ENCODE measurements at regions not wholly inside any gene's neighbourhood (a gene's known extent, or its start where the extent isn't known, plus 50 kb on each side); places are given as distances from the start of the nearest gene placed in this dataset.

- H3K36me3 ChIP-seq (ENCODE audit: control insufficient read depth, insufficient read depth, low read length) = no peaks in the 10 kb centered on the region
- Mint-ChIP-seq H3K4me3 (no peak overlapping the region), H3K4me1 (peaks cover 16% of the 10 kb centered on the region), H3K27me3 (ENCODE audit: insufficient read depth) (peaks cover 80% of the 10 kb centered on the region), H3K36me3 (ENCODE audit: low read depth) (no peaks in the 10 kb centered on the region), H3K27ac (no peak overlapping the region), H3K9me3 (no peaks in the 10 kb centered on the region)
- no peak overlapping the region for H3K4me3 ChIP-seq (ENCODE audit: low read length)
- no peak for TF ChIP-seq CTCF (conservative IDR thresholded peaks at IDR 0.05)
- H3K9ac ChIP-seq (ENCODE audit: extremely low read depth, low read length, poor library complexity, severe bottlenecking) = no peak overlapping the region
- peaks cover 74% of the 10 kb centered on the region for H3K27me3 ChIP-seq (ENCODE audit: control insufficient read depth, insufficient read depth, low read length, poor library complexity, severe bottlenecking)
- 100% methylated on average over 1 of the region's 1 CpG; no CpG with 5 or more reads in 1 of the 2 experiments for WGBS, 2 experiments (ENCODE audit: insufficient coverage in 1 of 2, insufficient read length in 1 of 2)
- peaks cover 5% of the 10 kb centered on the region for H3K9me3 ChIP-seq (ENCODE audit: control insufficient read depth, low read length)
- peaks cover 7% of the 10 kb centered on the region for H3K4me1 ChIP-seq (ENCODE audit: control insufficient read depth, insufficient read depth, low read length)
- H3K27ac ChIP-seq (ENCODE audit: low read depth, low read length) = no peak overlapping the region
- no peak for DNase-seq
Measured at GRCh38 chr4:80136270-80136669, 61.0 kb upstream of the PRDM8 start.

- H3K36me3 Mint-ChIP-seq (ENCODE audit: low read depth) = no peaks in the 10 kb centered on the region
- no peak overlapping the region for H3K27ac ChIP-seq (ENCODE audit: low read depth, low read length)
- no peak overlapping the region for H3K4me3 Mint-ChIP-seq
- H3K27me3 ChIP-seq (ENCODE audit: control insufficient read depth, insufficient read depth, low read length, poor library complexity, severe bottlenecking) = peaks cover 80% of the 10 kb centered on the region
- DNase-seq = no peak
- H3K27ac Mint-ChIP-seq = no peak overlapping the region
- TF ChIP-seq CTCF (conservative IDR thresholded peaks at IDR 0.05) = no peak
- H3K36me3 ChIP-seq (ENCODE audit: control insufficient read depth, insufficient read depth, low read length) = no peaks in the 10 kb centered on the region
- H3K27me3 Mint-ChIP-seq (ENCODE audit: insufficient read depth) = peaks cover 82% of the 10 kb centered on the region
- no peaks in the 10 kb centered on the region for H3K9me3 Mint-ChIP-seq
- no peak overlapping the region for H3K9ac ChIP-seq (ENCODE audit: extremely low read depth, low read length, poor library complexity, severe bottlenecking)
- H3K4me3 ChIP-seq (ENCODE audit: low read length) = no peak overlapping the region
- H3K4me1 Mint-ChIP-seq = peaks cover 16% of the 10 kb centered on the region
- peaks cover 7% of the 10 kb centered on the region for H3K4me1 ChIP-seq (ENCODE audit: control insufficient read depth, insufficient read depth, low read length)
- peaks cover 5% of the 10 kb centered on the region for H3K9me3 ChIP-seq (ENCODE audit: control insufficient read depth, low read length)
Measured at GRCh38 chr4:80135702-80136058, 61.6 kb upstream of the PRDM8 start.

DNA sequence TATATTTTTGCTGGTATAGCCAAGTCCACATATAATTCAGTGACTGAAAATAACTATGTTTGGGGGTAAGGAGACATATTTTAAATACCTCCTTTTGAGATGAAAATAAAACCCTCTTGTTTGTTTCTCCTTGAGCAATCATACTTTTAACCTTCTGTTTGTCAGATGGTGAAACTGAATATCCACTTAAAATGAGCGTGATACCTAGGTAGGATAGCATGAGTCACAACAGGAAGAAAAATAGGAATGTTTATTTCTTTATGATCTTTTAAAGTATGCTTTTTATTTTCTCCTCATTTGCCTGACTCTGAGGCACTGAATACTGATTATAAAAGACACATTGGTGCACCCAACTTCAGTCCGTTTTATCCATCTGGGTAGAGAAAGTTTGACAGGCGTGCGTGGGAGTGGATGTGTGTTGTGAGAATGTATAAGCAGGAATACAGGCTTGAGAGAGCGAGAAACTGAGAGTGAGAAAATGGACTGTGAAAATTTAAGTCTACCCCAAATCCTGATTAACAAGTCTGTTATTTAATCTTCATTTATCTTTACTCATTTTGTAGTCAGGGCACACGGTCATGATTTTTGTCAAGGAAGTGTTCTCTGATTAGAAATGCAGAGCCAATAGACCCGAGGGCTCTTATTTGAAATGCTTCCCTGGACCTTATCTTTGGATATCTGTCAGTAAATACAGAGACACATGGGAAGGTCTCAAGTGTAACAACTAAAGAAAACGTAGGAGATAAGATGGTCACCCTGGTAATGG lies 62.1 kb upstream of the ANTXR2 start:
- peaks cover 7% of the 10 kb centered on the region for H3K4me1 ChIP-seq (ENCODE audit: control insufficient read depth, insufficient read depth, low read length)
- no peak overlapping the region for H3K27ac Mint-ChIP-seq
- H3K27me3 ChIP-seq (ENCODE audit: control insufficient read depth, insufficient read depth, low read length, poor library complexity, severe bottlenecking) = peaks cover 81% of the 10 kb centered on the region
- H3K9me3 Mint-ChIP-seq = no peaks in the 10 kb centered on the region
- H3K4me1 Mint-ChIP-seq = peaks cover 16% of the 10 kb centered on the region
- no peak overlapping the region for H3K4me3 ChIP-seq (ENCODE audit: low read length)
- H3K4me3 Mint-ChIP-seq = no peak overlapping the region
- TF ChIP-seq CTCF (conservative IDR thresholded peaks at IDR 0.05) = no peak
- H3K9me3 ChIP-seq (ENCODE audit: control insufficient read depth, low read length) = peaks cover 5% of the 10 kb centered on the region
- WGBS, 2 experiments (ENCODE audit: insufficient coverage in 1 of 2, insufficient read length in 1 of 2) = 54 to 73% methylated on average over 4 to 8 of the region's 8 CpGs
- no peak overlapping the region for H3K27ac ChIP-seq (ENCODE audit: low read depth, low read length)
- no peak for DNase-seq
- H3K27me3 Mint-ChIP-seq (ENCODE audit: insufficient read depth) = peaks cover 83% of the 10 kb centered on the region
- H3K36me3 Mint-ChIP-seq (ENCODE audit: low read depth) = no peaks in the 10 kb centered on the region
- H3K9ac ChIP-seq (ENCODE audit: extremely low read depth, low read length, poor library complexity, severe bottlenecking) = no peak overlapping the region
- H3K36me3 ChIP-seq (ENCODE audit: control insufficient read depth, insufficient read depth, low read length) = no peaks in the 10 kb centered on the region

Data from endodermal cell (in vitro differentiated cells).